Stimulated activated naive CD8-positive, alpha-beta T cell treated with anti-CD3 and anti-CD28 coated beads, Interleukin-15, amount 100 ng/mL, for 72 hours (primary cell): ENCODE measurements at regions not wholly inside any gene's neighbourhood (a gene's known extent, or its start where the extent isn't known, plus 50 kb on each side); places are given as distances from the start of the nearest gene placed in this dataset.

Source experiments
- ATAC-seq: fragments of 150-1000 bp; cut with Tn5 transposase; 2 replicates; pipeline ENCODE4 v1.10.0; 2021; ENCODE audit warnings: mild to moderate bottlenecking, moderate library complexity
- DNase-seq, 2 donors: peaks; one replicate each; pipeline ENCODE4 v3.0.0; 2021 to 2022
- H3K27ac Mint-ChIP-seq, 2 donors: one replicate each; pipeline ENCODE4 v1.8.0; 2022; ENCODE audit warnings: mild to moderate bottlenecking in 2 of 2, mixed read lengths in 2 of 2, moderate library complexity in 2 of 2
- H3K27me3 Mint-ChIP-seq: one replicate; pipeline ENCODE4 v1.8.0; 2022; ENCODE audit warnings: mixed read lengths
- H3K4me1 Mint-ChIP-seq: one replicate; pipeline ENCODE4 v1.8.0; 2022; ENCODE audit warnings: mild to moderate bottlenecking, mixed read lengths
- H3K4me3 Mint-ChIP-seq, 2 donors: one replicate each; pipeline ENCODE4 v1.8.0; 2022; ENCODE audit warnings: mild to moderate bottlenecking in 2 of 2, mixed read lengths in 2 of 2, moderate library complexity in 1 of 2
- H3K9me3 Mint-ChIP-seq, 2 donors: one replicate each; pipeline ENCODE4 v1.8.0; 2022; ENCODE audit warnings: mixed read lengths in 2 of 2

DNA sequence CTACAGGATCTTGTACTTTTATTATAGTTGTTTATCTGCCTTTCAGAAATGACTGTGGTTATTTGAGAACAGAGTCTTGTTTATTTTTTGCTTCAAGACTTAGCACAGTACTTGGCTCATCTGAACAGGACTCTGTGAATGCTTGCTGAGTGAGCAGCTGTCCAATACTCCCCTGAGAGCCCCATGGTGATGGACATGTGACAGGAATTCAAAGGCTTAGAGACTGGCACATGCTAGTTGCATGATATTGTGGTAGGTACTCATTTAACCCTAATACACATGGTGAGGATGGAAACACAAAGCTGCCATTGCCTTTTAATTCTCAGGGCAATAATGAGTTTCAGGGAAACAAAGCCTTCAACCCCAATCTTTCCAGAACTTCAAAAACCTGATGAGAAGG lies 97.3 kb downstream of the GEMIN8 start:
- Mint-ChIP-seq H3K4me3 (no peak overlapping the region), H3K27me3 (peaks cover 16% of the 10 kb centered on the region), H3K4me1 (no peaks in the 10 kb centered on the region), H3K9me3 (no peaks in the 10 kb centered on the region), H3K27ac (no peak overlapping the region)
- ATAC-seq (no peak), DNase-seq (no peak)

DNA sequence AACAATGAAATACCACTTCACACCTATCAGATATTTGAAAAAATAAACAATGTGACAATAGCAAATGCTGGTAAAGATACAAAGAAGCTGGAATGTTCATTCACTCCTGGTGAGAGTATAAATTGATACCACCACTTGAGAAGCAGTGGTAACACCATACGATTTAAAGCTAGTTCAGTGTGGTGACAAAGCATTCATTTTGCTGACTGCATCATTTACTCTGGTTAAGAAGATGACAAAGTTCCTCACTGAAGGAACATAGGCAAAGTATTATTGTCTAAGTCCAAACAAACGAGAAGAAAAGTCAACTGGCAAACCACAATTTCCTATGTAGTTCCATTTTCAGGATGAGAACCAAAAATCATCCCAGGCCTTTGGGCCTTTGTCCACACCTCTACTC lies 102.5 kb downstream of the GEMIN8 start:
- DNase-seq = no peak
- Mint-ChIP-seq H3K4me3 (no peak overlapping the region), H3K27me3 (peaks cover 16% of the 10 kb centered on the region), H3K27ac (no peak overlapping the region), H3K4me1 (no peaks in the 10 kb centered on the region), H3K9me3 (no peaks in the 10 kb centered on the region)
- ATAC-seq = no peak

DNA sequence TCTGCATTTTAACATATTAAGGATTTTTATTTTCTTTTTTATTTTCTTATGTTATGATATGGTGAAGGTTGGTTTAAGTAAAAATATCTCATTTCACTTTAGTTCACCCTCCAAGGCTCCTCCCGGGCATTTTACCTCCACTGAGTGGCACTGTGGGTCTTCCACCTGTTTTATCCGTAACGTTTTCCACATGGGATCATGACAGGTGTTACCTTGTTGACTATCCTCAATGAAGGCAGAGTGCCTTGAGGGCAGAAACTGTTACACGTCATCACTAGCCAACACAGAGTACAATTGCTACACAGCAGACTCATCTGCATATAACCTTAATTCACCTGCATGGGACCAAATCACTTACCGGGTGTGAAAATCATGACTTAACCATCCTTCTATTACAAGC lies 105.8 kb downstream of the GEMIN8 start:
- DNase-seq (no peak), ATAC-seq (no peak)
- Mint-ChIP-seq H3K27me3 (peaks cover 13% of the 10 kb centered on the region), H3K9me3 (no peaks in the 10 kb centered on the region), H3K4me3 (no peak overlapping the region), H3K27ac (no peak overlapping the region), H3K4me1 (no peaks in the 10 kb centered on the region)

DNA sequence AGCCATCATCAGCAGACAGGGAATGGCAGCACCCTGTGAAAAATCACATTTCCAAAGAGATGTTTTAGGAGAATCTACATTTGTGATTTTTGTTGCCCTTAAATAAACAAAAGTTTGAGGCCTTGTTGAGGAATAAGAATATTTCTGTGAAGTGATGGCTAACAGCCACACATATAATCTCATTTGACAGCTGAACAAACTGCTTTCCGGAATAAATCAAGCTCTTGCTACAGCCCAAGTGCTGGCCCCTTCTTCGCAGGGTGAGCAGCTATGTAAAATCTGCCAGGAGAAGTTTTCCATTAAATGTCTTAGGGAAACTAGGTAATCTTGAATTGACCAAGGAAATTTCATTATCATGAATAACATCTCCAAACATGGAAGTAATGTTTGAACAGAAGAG lies 106.4 kb upstream of the GPM6B start:
- Mint-ChIP-seq H3K4me3 (no peak overlapping the region), H3K4me1 (no peaks in the 10 kb centered on the region), H3K27ac (no peak overlapping the region), H3K27me3 (peaks cover 8% of the 10 kb centered on the region), H3K9me3 (no peaks in the 10 kb centered on the region)
- DNase-seq = no peak
- no peak for ATAC-seq

DNA sequence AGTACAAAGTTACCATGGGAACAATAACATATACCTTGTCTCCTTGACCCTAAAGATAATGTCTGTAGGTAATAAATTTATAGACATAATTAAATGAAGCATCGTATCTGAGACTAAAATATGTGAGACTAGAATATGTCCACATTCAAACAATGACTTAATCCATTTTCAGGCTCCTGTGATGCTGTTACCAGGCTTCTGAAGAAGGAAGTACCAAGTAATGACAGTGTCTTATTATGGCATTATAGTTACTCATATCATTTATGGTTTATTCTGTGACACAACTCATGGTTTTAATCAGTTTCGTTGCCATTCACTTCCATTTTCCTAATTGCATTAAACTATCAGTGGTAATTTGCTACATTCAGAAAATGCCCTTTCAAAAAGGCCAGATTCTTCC lies 100.6 kb upstream of the GPM6B start:
- Mint-ChIP-seq H3K9me3 (no peaks in the 10 kb centered on the region), H3K4me3 (no peak overlapping the region), H3K27ac (no peak overlapping the region), H3K4me1 (no peaks in the 10 kb centered on the region), H3K27me3 (no peaks in the 10 kb centered on the region)
- DNase-seq = no peak
- ATAC-seq = no peak

DNA sequence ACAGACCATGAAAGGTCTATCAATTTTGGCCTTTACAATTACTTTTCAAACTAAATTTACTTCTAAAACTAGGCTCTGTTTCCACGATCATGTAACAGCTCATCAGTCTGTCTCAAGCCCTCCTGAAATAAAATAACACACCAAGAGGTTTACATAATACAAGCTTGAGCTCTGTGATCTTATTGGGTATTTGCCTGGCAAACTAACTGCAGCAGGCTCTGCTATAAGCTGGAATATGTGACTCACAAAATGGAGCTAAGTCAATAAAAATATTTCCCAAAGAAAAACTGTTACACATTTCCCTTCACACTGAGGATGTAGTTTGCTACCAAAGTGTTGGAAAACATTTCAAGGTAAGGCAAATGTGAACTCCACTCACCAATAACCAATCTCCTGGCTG lies 94.7 kb upstream of the GPM6B start:
- Mint-ChIP-seq H3K4me3 (no peak overlapping the region), H3K4me1 (no peaks in the 10 kb centered on the region), H3K27me3 (no peaks in the 10 kb centered on the region), H3K9me3 (no peaks in the 10 kb centered on the region), H3K27ac (no peak overlapping the region)
- ATAC-seq (no peak), DNase-seq (no peak)

DNA sequence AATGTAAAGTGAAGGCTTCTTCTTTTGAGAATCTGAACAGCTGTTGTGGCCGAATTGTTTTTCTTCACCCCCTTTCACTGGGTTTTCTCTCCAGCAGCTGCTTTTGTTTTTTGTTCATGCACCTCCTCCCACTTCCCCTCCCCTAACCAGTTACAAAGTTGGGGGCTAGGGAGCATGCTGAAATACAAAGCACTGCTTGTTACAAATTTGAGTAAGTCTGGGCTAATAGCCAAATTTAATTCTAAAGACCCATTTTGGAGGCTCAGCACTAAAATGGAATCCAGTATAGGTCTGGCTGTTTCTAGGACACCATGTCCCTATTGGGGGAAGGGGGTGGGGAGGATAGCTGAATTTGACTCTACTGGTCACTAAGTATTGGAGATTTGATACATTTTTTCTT lies 89.2 kb upstream of the GPM6B start:
- no peaks in the 10 kb centered on the region for H3K4me1 Mint-ChIP-seq
- no peaks in the 10 kb centered on the region for H3K9me3 Mint-ChIP-seq

DNA sequence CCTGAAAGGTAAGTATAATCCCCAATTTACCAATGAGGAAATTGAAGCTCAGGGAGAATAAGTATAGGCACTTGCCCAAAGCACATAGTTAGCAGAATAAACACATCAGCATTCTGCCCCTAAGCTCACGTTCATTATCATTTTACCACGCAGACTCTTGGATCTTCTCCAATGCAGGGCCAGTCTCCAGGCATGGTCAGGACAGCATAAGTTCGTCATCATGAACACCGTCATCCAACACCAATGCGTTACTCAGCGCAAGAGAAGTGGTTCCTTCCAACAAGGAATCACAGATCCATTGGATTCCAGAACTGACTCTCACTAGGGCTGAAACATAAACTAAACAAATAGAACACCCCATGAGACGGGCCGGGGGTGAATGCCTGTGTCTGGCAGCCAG lies 86.5 kb upstream of the GPM6B start:
- Mint-ChIP-seq H3K4me1 (no peaks in the 10 kb centered on the region), H3K27me3 (no peaks in the 10 kb centered on the region), H3K9me3 (no peaks in the 10 kb centered on the region), H3K4me3 (no peak overlapping the region), H3K27ac (no peak overlapping the region)
- DNase-seq = no peak
- ATAC-seq = no peak

More for the DNA sequence above, 89.2 kb upstream of the GPM6B start:
- Mint-ChIP-seq H3K27ac (no peak overlapping the region), H3K27me3 (no peaks in the 10 kb centered on the region), H3K4me3 (no peak overlapping the region)
- no peak for ATAC-seq
- no peak for DNase-seq

DNA sequence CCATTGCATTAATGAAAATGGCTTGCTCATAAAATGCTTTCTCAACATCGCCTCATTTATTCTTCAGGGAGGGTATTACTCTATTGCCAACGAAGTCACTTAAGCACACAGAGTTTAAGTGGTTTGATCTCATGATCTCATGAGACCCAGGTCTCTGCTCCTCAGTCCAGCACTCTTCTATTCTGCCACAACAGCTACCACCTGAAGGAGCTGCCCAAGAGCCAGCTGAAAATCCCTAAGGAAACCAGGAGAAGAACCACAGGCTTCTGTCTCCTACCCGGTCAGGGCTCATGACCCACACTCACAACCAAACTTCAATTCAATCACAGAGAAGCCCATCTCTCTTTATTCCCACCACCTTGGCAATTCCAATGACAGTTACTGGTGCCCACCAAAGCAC lies 85.5 kb upstream of the GPM6B start:
- no peak for ATAC-seq
- H3K9me3 Mint-ChIP-seq = no peaks in the 10 kb centered on the region
- H3K4me1 Mint-ChIP-seq = no peaks in the 10 kb centered on the region
- H3K27ac Mint-ChIP-seq = no peak overlapping the region
- DNase-seq = no peak
- H3K4me3 Mint-ChIP-seq = no peak overlapping the region
- no peaks in the 10 kb centered on the region for H3K27me3 Mint-ChIP-seq

DNA sequence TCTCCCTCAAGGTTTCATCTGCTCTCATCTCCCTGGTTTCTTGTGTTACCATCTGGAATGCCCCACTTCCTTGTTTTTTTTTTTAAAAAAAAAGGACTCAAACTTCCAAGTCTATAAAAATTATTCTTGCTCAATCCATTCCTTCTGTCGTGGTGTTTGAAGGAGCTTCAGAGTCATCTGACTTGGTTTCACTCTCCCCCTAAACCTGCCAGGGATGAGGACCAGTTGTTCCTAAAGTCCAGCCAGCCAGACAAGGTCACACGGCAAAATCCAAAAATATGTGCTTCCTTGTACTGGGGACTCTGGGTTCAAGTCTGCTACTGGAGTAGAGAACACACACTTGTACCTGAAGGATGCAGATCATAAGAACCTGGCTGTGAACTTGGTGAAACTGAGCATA lies 84.5 kb upstream of the GPM6B start:
- no peaks in the 10 kb centered on the region for H3K4me1 Mint-ChIP-seq
- H3K4me3 Mint-ChIP-seq = no peak overlapping the region
- no peak for ATAC-seq

DNA sequence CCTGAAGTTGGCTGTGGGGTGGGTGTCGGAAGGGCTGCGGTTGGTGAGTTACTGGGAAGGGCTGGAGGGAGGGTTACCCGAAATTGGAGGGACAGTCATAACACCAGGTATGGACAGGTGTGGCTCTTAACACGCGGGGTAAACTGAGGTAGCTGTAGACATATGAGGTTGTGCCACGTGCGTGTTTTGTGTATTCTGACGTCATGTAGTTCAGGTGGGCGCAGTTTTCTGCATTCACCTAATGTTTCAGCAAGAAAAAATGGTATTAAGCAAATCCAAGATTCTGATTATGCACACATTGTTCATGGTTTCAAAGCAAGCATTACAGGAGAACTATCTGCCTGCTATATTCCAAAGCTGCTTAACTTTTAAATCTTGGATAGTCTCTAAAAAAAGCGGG lies 83.5 kb upstream of the GPM6B start:
- H3K9me3 Mint-ChIP-seq = no peaks in the 10 kb centered on the region
- no peak overlapping the region for H3K4me3 Mint-ChIP-seq
- DNase-seq (no peak), ATAC-seq (no peak)
- H3K27ac Mint-ChIP-seq = no peak overlapping the region
- no peaks in the 10 kb centered on the region for H3K4me1 Mint-ChIP-seq
- H3K27me3 Mint-ChIP-seq = no peaks in the 10 kb centered on the region

More for the DNA sequence above, 84.5 kb upstream of the GPM6B start:
- no peaks in the 10 kb centered on the region for H3K9me3 Mint-ChIP-seq
- H3K27me3 Mint-ChIP-seq = no peaks in the 10 kb centered on the region
- DNase-seq = no peak
- no peak overlapping the region for H3K27ac Mint-ChIP-seq

DNA sequence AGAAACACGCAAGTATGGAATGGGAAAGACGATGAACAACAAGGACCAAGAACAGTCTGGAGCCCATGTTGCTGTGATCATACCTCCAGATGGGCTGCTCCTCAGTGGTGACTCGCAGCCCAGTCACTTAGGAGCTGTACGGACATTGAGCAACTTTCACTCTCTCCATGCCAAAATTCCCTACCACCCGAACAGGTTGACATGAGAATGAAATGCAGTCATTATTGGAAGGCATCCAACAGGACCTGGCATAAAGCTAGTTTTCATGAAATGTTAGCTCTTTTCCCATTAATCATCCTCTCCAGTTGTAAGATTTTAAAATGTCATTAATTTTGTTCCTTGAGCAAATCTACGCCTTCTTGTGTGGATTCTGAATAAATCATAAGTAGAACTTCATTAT lies 82.7 kb upstream of the GPM6B start:
- Mint-ChIP-seq H3K4me3 (no peak overlapping the region), H3K27ac (peak overlapping the region in 1 of 2 donors; percentile 27), H3K9me3 (no peaks in the 10 kb centered on the region), H3K4me1 (no peaks in the 10 kb centered on the region), H3K27me3 (no peaks in the 10 kb centered on the region)
- DNase-seq = no peak
- ATAC-seq = no peak

DNA sequence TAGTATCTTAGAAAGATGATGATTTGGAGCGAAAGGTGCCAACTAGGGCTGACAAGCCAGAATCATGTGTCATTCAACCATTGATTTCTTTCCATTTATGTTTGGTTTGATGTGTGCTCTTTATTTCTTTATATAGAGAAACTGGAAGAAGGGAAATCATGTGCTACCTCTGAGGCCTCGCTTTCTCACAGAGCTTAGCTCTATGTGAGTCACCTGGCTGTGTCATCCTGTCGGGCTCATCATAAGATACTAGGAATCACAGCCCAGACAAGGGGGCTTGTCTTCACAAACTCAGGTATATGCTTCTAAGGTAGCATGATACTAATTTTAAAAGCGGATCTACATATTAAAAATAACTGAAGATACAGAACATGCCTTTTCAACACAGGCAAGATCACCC lies 81.7 kb upstream of the GPM6B start:
- Mint-ChIP-seq H3K27me3 (no peaks in the 10 kb centered on the region), H3K27ac (no peak overlapping the region), H3K9me3 (no peaks in the 10 kb centered on the region), H3K4me3 (no peak overlapping the region), H3K4me1 (no peaks in the 10 kb centered on the region)
- ATAC-seq = no peak
- no peak for DNase-seq

DNA sequence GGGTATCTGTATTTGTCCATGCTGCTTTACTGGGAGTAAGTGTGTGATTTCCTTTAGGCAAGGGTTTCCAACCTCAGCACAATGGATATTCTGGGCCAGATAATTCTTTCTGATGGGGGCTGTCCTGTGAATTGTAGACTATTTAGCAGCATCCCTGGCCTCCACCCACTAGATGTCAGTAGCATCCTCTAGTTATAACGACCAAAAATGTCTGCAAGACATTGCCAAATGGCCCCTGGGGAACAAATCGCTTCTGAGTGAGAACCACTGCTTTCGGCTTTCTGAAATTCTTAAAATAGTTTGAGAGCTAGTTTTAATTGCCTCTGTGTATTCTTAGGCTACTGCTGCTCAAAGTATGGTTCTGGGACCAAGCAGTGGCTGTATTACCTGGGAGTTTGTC lies 81.2 kb upstream of the GPM6B start:
- Mint-ChIP-seq H3K9me3 (no peaks in the 10 kb centered on the region), H3K4me3 (no peak overlapping the region), H3K4me1 (no peaks in the 10 kb centered on the region), H3K27me3 (no peaks in the 10 kb centered on the region), H3K27ac (no peak overlapping the region)
- ATAC-seq (no peak), DNase-seq (peak in 1 of 2 donors; percentile 10)

DNA sequence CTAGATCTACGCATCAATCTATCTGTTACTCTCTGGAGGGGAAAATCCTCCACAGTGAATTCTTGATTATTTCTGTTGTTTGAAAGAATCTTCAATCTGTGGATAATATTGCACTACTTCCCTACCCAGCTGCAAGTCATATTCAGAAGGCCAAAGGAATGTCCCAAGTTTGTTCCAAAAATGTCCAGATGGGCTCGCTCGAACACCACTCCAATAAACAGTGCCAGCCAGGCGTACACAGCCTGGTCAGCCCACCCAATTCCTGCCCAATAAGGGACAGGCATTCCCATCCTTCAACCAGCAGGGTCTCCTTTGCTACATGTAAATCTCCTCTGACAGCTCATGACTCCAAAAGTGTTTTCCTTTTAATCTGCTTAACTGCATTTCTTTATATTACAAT lies 80.7 kb upstream of the GPM6B start:
- no peaks in the 10 kb centered on the region for H3K9me3 Mint-ChIP-seq

DNA sequence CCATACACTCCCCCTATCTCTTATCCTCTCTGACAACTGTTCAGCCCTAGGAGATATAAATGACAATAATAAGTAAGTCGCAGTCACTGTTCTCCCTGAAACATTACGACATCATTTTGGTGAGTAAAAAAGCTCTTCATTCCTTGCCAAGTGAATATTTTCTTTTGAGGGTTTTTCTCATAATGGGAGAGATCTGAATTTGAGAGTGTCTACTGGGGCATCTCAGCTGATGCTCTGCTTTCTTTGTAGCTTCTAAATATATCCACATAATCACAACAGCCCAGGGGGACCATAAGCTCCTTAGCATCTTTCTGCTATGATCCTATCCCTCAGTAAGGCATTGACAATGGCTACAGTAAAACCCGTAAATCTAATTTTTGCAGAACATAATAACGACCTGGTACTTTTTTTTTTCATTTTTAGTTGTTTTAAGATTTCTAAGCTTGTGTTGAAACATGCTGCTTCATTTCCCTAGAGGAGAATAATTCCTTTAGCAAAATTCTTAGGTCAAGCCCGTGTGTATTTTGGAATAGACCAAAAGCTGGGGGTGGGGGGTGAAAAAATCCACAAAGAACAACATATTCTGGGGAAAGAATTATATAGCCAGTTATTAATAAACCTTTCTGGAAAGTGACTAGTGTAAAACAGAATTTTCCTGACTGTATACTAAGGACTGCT lies 78.1 kb upstream of the GPM6B start:
- H3K9me3 Mint-ChIP-seq = no peaks in the 10 kb centered on the region
- no peaks in the 10 kb centered on the region for H3K4me1 Mint-ChIP-seq
- no peaks in the 10 kb centered on the region for H3K27me3 Mint-ChIP-seq
- ATAC-seq (no peak), DNase-seq (no peak)
- H3K4me3 Mint-ChIP-seq = no peak overlapping the region
- H3K27ac Mint-ChIP-seq = no peak overlapping the region

More for the DNA sequence above, 80.7 kb upstream of the GPM6B start:
- Mint-ChIP-seq H3K27me3 (no peaks in the 10 kb centered on the region), H3K4me1 (no peaks in the 10 kb centered on the region), H3K27ac (no peak overlapping the region), H3K4me3 (no peak overlapping the region)
- no peak for DNase-seq
- no peak for ATAC-seq

DNA sequence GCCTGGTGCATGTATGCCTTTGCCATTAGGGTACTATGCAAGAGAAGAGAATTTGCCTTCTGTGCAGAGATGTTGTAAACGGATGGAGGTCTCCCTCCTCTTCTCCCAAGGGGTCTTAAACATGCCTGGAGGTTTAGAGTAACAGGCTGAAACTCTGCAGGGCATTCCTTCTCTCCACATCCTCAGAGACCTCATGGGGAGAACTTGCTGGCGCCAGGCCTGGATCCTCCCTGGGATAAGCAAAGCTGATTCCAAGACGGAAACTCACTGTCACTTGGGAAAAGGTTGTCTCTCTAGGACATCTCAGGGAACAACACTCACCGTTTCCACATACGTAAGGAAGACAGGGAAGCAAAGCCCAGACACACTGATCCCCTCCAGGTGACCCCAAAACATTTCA lies 76.9 kb upstream of the GPM6B start:
- DNase-seq = no peak
- Mint-ChIP-seq H3K9me3 (no peaks in the 10 kb centered on the region), H3K4me1 (no peaks in the 10 kb centered on the region), H3K27ac (no peak overlapping the region), H3K4me3 (no peak overlapping the region), H3K27me3 (no peaks in the 10 kb centered on the region)
- no peak for ATAC-seq
